ENCODE measurements at regions not wholly inside any gene's neighbourhood (a gene's known extent, or its start where the extent isn't known, plus 50 kb on each side); places are given as distances from the start of the nearest gene placed in this dataset.

DNA sequence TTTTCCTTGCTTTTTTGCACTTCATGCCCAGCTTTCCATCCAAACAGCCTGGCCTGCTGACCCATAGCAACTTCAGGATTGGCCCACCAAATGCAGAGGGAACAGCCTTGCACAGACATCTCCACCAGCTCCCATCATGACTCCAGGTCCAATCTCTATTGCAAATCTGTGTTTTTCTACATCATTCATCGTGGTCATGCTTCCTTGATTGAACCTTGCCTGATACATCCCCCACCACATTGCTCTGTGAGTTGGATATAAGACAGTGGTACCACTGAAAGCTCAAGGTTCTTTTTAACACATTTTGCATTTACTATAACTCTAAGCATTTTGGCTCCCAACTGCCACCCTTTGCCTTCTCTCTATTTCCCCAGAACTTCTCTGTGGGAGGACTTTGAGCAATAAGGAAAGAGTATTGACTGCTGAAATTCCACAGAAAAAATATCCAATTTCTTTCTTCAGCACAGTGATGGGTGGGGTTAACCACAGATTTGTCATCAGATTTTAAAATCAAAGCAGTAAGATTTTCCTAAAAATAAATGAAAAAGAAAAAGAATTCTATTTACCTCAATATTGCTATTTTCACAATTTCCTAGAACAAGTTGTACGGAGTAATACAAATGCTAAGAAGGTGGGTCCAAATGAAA, 114.6 kb upstream of the GALNT15 start:
- no peak overlapping the region for H3K4me3 Mint-ChIP-seq
- peaks cover under 1% of the 10 kb centered on the region for H3K4me1 Mint-ChIP-seq (ENCODE audit: low read depth)
- TF ChIP-seq, protein P1, sequence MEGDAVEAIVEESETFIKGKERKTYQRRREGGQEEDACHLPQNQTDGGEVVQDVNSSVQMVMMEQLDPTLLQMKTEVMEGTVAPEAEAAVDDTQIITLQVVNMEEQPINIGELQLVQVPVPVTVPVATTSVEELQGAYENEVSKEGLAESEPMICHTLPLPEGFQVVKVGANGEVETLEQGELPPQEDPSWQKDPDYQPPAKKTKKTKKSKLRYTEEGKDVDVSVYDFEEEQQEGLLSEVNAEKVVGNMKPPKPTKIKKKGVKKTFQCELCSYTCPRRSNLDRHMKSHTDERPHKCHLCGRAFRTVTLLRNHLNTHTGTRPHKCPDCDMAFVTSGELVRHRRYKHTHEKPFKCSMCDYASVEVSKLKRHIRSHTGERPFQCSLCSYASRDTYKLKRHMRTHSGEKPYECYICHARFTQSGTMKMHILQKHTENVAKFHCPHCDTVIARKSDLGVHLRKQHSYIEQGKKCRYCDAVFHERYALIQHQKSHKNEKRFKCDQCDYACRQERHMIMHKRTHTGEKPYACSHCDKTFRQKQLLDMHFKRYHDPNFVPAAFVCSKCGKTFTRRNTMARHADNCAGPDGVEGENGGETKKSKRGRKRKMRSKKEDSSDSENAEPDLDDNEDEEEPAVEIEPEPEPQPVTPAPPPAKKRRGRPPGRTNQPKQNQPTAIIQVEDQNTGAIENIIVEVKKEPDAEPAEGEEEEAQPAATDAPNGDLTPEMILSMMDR (IDR thresholded peaks at IDR 0.05): no peak
- CTCF ChIA-PET: interaction anchor here (4.0 kb wide), 1 partner anchor 11 kb away, joined by 19 read pairs; no protein-coding TSS in a partner anchor
- intact Hi-C loops (cut with micrococcal nuclease): no loop called here
- H3K27me3 Mint-ChIP-seq: no peaks in the 10 kb centered on the region
- H3K27ac Mint-ChIP-seq: no peak overlapping the region
- H3K36me3 Mint-ChIP-seq (ENCODE audit: low read depth): no peaks in the 10 kb centered on the region
- no peak for DNase-seq
- H3K9me3 Mint-ChIP-seq: no peaks in the 10 kb centered on the region
- no peak for ATAC-seq
- POLR2A ChIA-PET: interaction anchor here (0.6 kb wide), 1 partner anchor 121 kb away, joined by 3 read pairs; no protein-coding TSS in a partner anchor

DNA sequence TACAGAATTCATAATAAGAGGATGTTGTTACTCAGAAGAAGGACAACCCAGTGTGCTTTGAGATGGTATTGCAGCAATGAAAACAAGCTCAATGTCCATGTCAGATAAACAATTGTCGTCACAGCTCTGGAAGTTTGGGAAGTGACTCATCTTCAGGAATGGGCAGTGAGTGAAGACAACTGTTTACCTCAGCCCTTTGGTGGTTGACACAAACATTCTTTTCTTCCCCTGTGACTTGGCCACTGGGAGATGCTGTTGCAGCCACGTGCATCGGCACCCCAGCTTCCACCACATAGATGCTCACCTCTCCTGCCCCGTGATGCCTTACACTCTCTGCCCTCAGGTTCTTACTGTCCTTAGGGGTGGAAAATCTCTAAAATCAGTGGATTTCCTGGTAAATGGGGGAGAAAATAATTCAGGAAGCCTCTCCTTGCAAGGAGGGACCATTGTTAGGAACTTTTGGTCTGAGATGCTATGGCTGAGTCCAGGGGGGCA, 114.1 kb upstream of the GALNT15 start:
- DNase-seq (no peak), ATAC-seq (no peak)
- intact Hi-C loops (cut with micrococcal nuclease): no loop called here
- H3K4me3 Mint-ChIP-seq: no peak overlapping the region
- no peak overlapping the region for H3K27ac Mint-ChIP-seq
- ChIA-PET CTCF (interaction anchor here (4.0 kb wide), 1 partner anchor 11 kb away, joined by 19 read pairs; no protein-coding TSS in a partner anchor), POLR2A (no interaction called here)
- TF ChIP-seq, protein P1 (IDR thresholded peaks at IDR 0.05): no peak
- peaks cover 3% of the 10 kb centered on the region for H3K4me1 Mint-ChIP-seq (ENCODE audit: low read depth)
- no peaks in the 10 kb centered on the region for H3K36me3 Mint-ChIP-seq (ENCODE audit: low read depth)
- H3K9me3 Mint-ChIP-seq: no peaks in the 10 kb centered on the region
- H3K27me3 Mint-ChIP-seq: no peaks in the 10 kb centered on the region

DNA sequence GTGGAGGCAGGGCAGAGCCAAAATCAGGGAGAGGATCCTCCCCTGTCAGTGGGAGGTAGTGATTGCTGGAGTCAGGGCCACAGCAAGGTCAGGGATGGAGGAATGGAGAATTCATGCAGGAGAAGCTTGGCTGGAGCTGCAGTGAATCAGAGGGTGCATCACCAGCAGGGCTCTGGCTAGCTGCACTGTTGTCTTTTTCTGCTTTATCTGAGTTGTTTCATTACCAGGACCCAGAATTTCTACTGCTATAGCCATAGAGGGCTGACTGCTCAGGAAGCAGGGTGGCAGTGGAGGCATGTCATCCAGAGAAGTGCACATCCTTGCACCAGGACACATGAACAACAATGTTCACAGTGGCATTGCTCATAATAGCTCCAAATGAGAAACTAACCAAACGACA, 113.5 kb upstream of the GALNT15 start:
- TF ChIP-seq, protein P1 (IDR thresholded peaks at IDR 0.05): no peak
- no peaks in the 10 kb centered on the region for H3K9me3 Mint-ChIP-seq
- H3K27me3 Mint-ChIP-seq: no peaks in the 10 kb centered on the region
- no peak overlapping the region for H3K4me3 Mint-ChIP-seq
- CTCF ChIA-PET: interaction anchor here (4.0 kb wide), 1 partner anchor 12 kb away, joined by 19 read pairs; no protein-coding TSS in a partner anchor
- intact Hi-C loops (cut with micrococcal nuclease): no loop called here
- H3K36me3 Mint-ChIP-seq (ENCODE audit: low read depth): no peaks in the 10 kb centered on the region
- DNase-seq (no peak), ATAC-seq (no peak)
- H3K4me1 Mint-ChIP-seq (ENCODE audit: low read depth): peaks cover 3% of the 10 kb centered on the region
- POLR2A ChIA-PET: no interaction called here
- H3K27ac Mint-ChIP-seq: no peak overlapping the region

DNA sequence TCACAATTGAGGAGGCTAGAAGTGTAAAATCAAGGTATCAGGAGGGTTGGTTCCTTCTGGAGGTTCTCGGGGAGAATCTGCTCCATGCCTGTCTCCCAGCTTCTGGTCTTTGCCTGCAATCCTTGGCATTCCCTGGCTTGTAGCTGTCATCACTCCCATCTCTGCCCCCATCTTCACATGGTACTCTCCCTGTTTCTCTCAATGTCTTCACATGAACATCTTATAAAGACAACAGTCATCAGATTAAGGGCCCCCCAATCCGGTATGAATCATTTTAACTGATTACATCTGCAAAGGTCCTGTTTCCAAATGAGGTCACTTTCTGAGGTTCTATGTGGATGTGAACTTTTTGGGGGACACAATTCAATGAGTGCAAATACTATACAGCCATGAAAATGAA, 113.0 kb upstream of the GALNT15 start:
- Mint-ChIP-seq H3K4me3 (no peak overlapping the region), H3K27me3 (no peaks in the 10 kb centered on the region), H3K36me3 (ENCODE audit: low read depth) (no peaks in the 10 kb centered on the region), H3K27ac (no peak overlapping the region), H3K4me1 (ENCODE audit: low read depth) (peaks cover 3% of the 10 kb centered on the region), H3K9me3 (no peaks in the 10 kb centered on the region)
- DNase-seq (no peak), ATAC-seq (no peak)
- TF ChIP-seq, protein P1 (IDR thresholded peaks at IDR 0.05): no peak
- intact Hi-C loops (cut with micrococcal nuclease): no loop called here
- ChIA-PET CTCF (interaction anchor here (4.0 kb wide), 1 partner anchor 12 kb away, joined by 19 read pairs; no protein-coding TSS in a partner anchor), POLR2A (no interaction called here)

DNA sequence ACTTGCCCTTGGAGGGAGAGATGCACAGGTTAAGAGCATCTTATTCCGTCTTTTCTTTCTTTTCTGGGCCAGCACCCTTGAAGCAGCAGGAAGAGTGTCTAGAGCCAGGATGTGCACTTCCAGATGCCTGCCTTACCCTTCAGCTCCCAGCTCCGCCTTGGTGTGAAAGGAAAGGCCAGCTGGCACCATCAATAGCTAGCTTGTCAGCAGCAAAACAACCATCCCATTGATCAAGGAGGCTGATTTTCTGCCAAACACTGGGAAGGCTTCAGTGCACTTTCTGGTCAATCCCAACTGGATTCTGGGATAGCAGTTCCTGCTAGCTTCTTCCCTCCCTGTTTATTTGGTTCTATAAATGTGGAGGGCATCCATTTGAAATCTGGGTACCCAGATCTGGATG, 110.9 kb upstream of the GALNT15 start:
- no peak for ATAC-seq
- no peak overlapping the region for H3K27ac Mint-ChIP-seq
- H3K9me3 Mint-ChIP-seq: no peaks in the 10 kb centered on the region
- H3K4me1 Mint-ChIP-seq (ENCODE audit: low read depth): peaks cover 3% of the 10 kb centered on the region
- POLR2A ChIA-PET: no interaction called here
- DNase-seq: no peak
- TF ChIP-seq, protein P1 (IDR thresholded peaks at IDR 0.05): no peak
- CTCF ChIA-PET: interaction anchor here (1.3 kb wide), 1 partner anchor 15 kb away, joined by 3 read pairs; no protein-coding TSS in a partner anchor
- no peak overlapping the region for H3K4me3 Mint-ChIP-seq
- no peaks in the 10 kb centered on the region for H3K36me3 Mint-ChIP-seq (ENCODE audit: low read depth)
- intact Hi-C loops (cut with micrococcal nuclease): no loop called here
- H3K27me3 Mint-ChIP-seq: no peaks in the 10 kb centered on the region
